GM23248 (cell line): ENCODE measurements at regions not wholly inside any gene's neighbourhood (a gene's known extent, or its start where the extent isn't known, plus 50 kb on each side); places are given as distances from the start of the nearest gene placed in this dataset.
"Not testable (repeated sequence)": the region's sequence is repeated elsewhere in the genome, so short reads cannot be mapped to it uniquely, and the experiment has no call there.

ENCODE experiments used
- EZH2 ChIP-seq: fragments of 200-600 bp; sonication (generic); IDR thresholded peaks from 2 replicates; pipeline ENCODE4 v1.6.1; 2018; ENCODE audit warnings: antibody characterized with exemption, mild to moderate bottlenecking; ENCODE audit not compliant: insufficient read depth, poor library complexity, severe bottlenecking
- EZH2phosphoT487 ChIP-seq: fragments of 200-600 bp; sonication (generic); IDR thresholded peaks from 2 replicates; pipeline ENCODE4 v1.6.1; 2018; ENCODE audit warnings: antibody characterized with exemption, moderate library complexity, mild to moderate bottlenecking, low read depth; ENCODE audit not compliant: insufficient read depth

- not testable (repeated sequence) for TF ChIP-seq EZH2phosphoT487, EZH2
Measured at GRCh38 chr22:23434198-23434830, 145.8 kb downstream of the IGLL1 start.
